ENCODE measurements at regions not wholly inside any gene's neighbourhood (a gene's known extent, or its start where the extent isn't known, plus 50 kb on each side); places are given as distances from the start of the nearest gene placed in this dataset.

DNA sequence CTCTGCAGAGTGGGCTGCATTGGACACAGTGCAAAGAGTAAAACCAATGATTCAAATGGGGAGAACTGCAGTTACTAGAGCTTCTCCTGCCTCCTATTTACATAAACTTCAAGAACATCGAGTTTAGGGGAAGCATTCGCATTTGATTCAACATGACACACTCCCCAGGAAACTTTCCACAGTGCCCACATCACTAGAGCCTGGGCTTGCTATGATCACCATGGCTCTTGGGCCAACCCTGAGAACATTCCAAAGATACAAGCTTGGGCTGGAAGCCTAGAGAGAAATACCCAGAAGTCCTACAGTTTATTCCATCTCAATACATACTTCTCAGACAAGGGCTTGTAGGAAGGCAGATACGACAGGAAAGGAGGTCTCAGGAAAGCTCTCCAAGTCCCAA is 337.9 kb downstream of the CD83 start:
- no peaks in the 10 kb centered on the region for H3K27me3 Mint-ChIP-seq
- H3K36me3 Mint-ChIP-seq: peaks cover 16% of the 10 kb centered on the region
- H3K4me1 Mint-ChIP-seq: peaks cover 0 to 8% (median 3%) of the 10 kb centered on the region in 3 donors
- no peak overlapping the region for H3K4me3 Mint-ChIP-seq
- H3K9me3 Mint-ChIP-seq: no peaks in the 10 kb centered on the region
- H3K27ac Mint-ChIP-seq: peak overlapping the region in 1 of 3 donors; percentile 9

DNA sequence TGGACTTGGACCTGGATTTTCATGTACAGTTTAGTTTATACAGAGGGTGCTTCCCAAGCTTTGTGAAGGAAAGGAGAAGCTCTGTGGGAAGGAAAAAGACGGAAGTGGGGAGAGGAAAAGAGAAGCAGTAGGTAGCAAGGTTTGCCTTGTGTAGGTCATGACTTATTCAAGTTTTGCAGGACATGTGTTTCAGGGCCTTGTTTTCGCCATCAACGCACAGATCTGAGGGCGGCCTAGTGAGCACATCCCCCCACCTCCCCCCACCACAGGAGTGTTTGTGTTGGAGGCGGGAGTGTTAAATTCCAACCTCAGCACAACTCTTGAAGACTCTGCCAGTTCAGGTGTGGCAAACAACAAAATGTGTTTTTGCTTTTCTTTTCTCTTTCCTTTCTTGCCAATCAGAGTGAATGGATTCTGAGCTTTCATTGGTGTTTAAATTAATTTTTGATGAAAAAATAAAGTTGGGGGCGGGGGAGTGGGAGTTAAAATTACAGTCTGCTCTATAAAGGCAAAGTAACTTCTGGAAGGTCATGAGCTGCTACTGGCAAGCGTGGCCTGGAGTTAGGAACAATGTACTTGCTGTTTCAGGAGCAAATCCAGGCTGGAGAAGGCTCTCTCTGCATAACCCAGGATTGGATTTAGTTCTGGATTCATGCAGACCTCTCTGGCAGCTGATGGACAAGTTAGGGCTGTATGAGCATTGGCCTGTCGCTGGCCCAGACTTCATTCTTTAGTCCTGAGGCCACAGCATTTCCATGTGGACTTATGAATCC is 338.5 kb downstream of the CD83 start:
- Mint-ChIP-seq H3K4me1 (peaks cover 0 to 8% (median 3%) of the 10 kb centered on the region in 3 donors), H3K27me3 (no peaks in the 10 kb centered on the region), H3K4me3 (no peak overlapping the region), H3K36me3 (peaks cover 18% of the 10 kb centered on the region), H3K9me3 (no peaks in the 10 kb centered on the region), H3K27ac (peak overlapping the region in 1 of 3 donors; percentile 51)

DNA sequence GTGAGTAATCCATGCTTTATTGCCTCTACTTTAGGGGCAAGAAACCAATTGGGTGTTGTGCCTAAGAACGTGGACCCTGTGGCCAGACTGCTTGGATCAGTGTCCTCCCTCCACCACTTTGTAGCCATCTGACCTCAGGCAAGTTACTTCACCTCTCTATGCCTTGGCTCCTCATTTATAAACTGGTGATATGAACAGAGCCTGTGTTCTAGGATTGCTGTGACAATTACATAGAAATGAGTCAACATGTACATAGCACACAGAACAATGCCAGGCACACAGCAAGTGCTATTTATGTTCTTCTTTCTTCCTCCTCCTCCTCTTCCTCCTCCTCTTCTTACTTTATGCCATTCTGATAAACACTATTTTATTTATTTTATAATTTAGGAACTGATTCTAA is 339.4 kb downstream of the CD83 start:
- peaks cover 0 to 8% (median 3%) of the 10 kb centered on the region in 3 donors for H3K4me1 Mint-ChIP-seq
- H3K9me3 Mint-ChIP-seq: no peaks in the 10 kb centered on the region
- peaks cover 18% of the 10 kb centered on the region for H3K36me3 Mint-ChIP-seq
- H3K27me3 Mint-ChIP-seq: no peaks in the 10 kb centered on the region
- peak overlapping the region in 2 of 3 donors; percentile 3 to 51 for H3K27ac Mint-ChIP-seq
- no peak overlapping the region for H3K4me3 Mint-ChIP-seq

DNA sequence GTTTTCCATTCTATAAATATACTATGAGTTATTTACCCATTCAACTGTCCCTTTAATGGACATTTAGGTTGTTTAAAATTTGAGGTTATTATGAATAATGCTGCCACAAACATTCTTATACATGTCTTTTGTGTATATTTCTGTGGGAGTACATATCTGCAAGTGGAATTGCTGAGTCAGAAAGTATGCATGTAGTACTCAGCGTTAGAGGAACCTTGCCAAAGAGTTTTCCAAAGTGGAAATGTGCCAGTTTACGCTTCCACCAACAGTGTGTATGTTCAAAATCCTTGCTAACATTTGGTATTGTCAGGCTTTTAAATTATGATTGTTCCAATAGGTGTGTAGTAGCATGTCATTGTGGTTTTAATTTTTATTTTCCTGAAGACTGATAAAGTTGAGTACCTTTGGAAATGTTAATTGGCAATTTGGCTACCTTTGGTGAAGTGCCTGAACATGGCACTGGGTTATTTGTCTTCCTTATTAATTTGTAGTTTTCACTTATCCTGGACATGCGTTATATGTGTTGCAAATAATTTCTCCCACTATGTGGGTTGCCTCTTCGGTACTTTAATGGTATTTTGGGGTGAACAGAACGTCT is 341.2 kb downstream of the CD83 start:
- H3K27me3 Mint-ChIP-seq: no peaks in the 10 kb centered on the region
- H3K9me3 Mint-ChIP-seq: peaks cover 0 to 4% (median 3%) of the 10 kb centered on the region in 3 donors
- no peak overlapping the region for H3K27ac Mint-ChIP-seq
- no peak overlapping the region for H3K4me3 Mint-ChIP-seq
- H3K4me1 Mint-ChIP-seq: peaks cover 0 to 3% (median 2%) of the 10 kb centered on the region in 3 donors
- H3K36me3 Mint-ChIP-seq: peaks cover 18% of the 10 kb centered on the region

DNA sequence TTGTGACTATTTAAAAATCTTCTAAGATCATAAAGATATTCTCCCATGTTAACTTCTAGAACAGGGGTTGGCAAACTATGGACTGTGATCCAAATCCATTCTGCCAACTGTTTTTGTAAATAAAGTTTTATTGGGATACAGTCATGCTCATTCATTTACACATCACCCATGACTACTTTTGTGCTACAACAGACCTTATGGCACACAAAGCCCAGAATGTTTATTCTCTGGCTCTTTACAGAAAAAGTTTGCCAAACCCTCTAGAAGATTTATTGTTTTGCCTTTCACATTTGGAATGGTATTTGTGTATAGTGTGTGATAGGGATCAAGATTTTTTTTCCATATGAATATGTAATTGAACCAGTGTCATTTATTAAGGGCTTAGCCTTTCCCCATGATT is 341.7 kb downstream of the CD83 start:
- peaks cover 0 to 3% (median 2%) of the 10 kb centered on the region in 3 donors for H3K4me1 Mint-ChIP-seq
- H3K27me3 Mint-ChIP-seq: no peaks in the 10 kb centered on the region
- no peak overlapping the region for H3K4me3 Mint-ChIP-seq
- H3K27ac Mint-ChIP-seq: no peak overlapping the region
- peaks cover 18% of the 10 kb centered on the region for H3K36me3 Mint-ChIP-seq
- peaks cover 0 to 4% (median 3%) of the 10 kb centered on the region in 3 donors for H3K9me3 Mint-ChIP-seq

DNA sequence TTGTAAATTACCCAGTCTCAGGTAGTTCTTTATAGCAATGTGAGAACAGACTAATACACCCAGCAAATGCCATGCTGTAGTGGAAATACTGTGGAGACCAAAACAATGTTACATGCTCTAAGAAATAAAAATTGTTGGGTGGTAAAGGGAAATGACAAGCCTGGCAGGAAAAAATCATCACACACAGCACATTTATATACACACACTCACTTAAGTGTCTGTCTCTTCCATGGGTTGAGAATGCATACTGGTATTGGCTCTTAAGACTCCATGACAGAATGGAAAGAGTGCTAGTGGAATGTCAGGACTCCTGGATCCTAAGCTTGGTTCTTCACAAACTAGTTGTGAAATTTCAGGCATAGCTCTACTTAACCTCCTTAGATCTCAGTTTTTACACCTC is 343.0 kb downstream of the CD83 start:
- no peak overlapping the region for H3K27ac Mint-ChIP-seq
- H3K9me3 Mint-ChIP-seq: peaks cover 0 to 4% (median 4%) of the 10 kb centered on the region in 3 donors
- no peaks in the 10 kb centered on the region for H3K27me3 Mint-ChIP-seq
- H3K4me3 Mint-ChIP-seq: no peak overlapping the region
- peaks cover 20% of the 10 kb centered on the region for H3K36me3 Mint-ChIP-seq
- H3K4me1 Mint-ChIP-seq: peaks cover 0 to 3% (median 2%) of the 10 kb centered on the region in 3 donors

DNA sequence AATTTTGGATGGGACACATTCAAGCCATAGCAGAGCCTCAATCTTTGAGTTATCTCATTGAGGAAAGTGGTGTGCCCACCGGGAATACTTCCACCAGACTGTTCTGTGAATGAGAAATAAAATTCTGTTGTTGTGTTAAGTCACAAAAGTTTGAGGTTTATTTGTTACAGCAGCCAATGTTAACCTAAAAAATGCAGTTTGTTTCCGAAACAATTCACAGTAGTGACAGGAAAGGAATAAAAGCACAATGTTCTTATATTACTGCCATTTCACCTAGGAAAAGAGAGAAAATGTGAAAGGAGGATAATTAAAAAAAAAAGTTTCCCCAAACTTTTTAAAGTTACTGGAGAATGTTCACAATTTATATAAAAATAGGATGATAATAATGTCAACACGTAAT is 344.6 kb downstream of the CD83 start:
- Mint-ChIP-seq H3K4me1 (peaks cover 0 to 3% (median 2%) of the 10 kb centered on the region in 3 donors), H3K27me3 (no peaks in the 10 kb centered on the region), H3K36me3 (peaks cover 20% of the 10 kb centered on the region), H3K27ac (no peak overlapping the region), H3K9me3 (peaks cover 0 to 4% (median 4%) of the 10 kb centered on the region in 3 donors), H3K4me3 (no peak overlapping the region)

DNA sequence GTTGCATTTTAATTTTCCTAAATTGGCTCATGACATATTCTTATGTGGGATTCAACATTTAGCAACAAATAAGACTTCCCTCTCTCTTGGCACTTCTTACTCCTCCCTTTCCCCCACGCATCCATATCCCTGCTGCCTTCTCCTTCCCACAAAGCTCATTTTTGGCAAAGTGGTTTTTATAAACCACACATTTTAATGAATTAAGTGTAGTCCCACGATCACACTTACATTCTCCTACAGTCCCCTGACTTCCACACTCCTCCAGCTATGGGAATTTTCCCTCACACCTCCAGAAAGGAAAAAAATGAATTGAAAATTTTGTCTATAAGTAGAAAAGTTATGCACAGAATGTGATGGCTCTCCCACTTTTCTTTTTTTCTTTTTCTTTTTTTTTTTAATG is 345.0 kb downstream of the CD83 start:
- no peak overlapping the region for H3K27ac Mint-ChIP-seq
- H3K9me3 Mint-ChIP-seq: peaks cover 0 to 5% (median 4%) of the 10 kb centered on the region in 3 donors
- H3K4me1 Mint-ChIP-seq: peaks cover 0 to 3% (median 2%) of the 10 kb centered on the region in 3 donors
- H3K4me3 Mint-ChIP-seq: no peak overlapping the region
- H3K27me3 Mint-ChIP-seq: no peaks in the 10 kb centered on the region
- H3K36me3 Mint-ChIP-seq: peaks cover 18% of the 10 kb centered on the region

DNA sequence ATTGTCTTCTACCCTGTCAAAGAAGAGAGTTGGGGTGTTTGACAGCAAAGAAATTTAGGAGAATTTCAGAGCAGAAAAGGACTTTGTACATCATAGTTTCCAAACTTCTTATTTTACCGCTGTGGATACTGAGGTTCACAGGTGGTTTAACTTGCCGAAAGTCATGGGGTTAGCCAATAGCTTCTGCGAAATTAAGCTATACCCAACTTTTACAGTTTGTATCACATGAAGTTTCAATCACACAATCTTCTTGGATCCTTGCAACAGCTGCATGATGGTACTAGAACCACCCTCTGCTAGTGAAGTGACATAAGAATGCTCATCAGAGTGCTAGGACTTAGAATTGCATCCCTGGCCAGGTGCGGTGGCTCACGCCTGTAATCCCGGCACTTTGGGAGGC is 345.5 kb downstream of the CD83 start:
- peaks cover 0 to 3% (median 2%) of the 10 kb centered on the region in 3 donors for H3K4me1 Mint-ChIP-seq
- no peaks in the 10 kb centered on the region for H3K27me3 Mint-ChIP-seq
- H3K9me3 Mint-ChIP-seq: peaks cover 0 to 5% (median 4%) of the 10 kb centered on the region in 3 donors
- no peak overlapping the region for H3K4me3 Mint-ChIP-seq
- H3K27ac Mint-ChIP-seq: no peak overlapping the region
- H3K36me3 Mint-ChIP-seq: peaks cover 19% of the 10 kb centered on the region

DNA sequence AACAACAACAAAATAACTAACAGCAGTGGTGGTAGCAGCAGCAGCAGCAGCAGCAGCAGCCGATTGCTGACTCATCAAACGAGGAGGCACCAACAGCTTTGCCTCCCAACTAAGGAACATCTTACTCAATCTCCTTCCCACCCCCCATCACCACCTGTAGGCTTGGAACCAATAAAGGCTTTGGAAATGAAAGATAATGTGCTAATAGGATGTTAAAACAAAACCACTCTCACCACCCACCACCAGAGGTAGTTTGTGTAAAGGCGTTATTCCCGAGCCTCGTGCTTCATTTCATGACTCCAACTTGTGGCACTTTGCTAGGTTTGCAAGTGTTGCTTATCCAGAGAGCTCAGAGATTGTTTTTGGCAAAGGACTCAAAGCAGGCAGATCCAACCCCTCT is 346.5 kb downstream of the CD83 start:
- Mint-ChIP-seq H3K36me3 (peaks cover 17% of the 10 kb centered on the region), H3K27ac (no peak overlapping the region), H3K4me1 (peaks cover 0 to 2% (median 0%) of the 10 kb centered on the region in 3 donors), H3K27me3 (no peaks in the 10 kb centered on the region), H3K9me3 (peaks cover 4 to 10% (median 10%) of the 10 kb centered on the region in 3 donors), H3K4me3 (peak overlapping the region in 1 of 4 donors; percentile 42)

DNA sequence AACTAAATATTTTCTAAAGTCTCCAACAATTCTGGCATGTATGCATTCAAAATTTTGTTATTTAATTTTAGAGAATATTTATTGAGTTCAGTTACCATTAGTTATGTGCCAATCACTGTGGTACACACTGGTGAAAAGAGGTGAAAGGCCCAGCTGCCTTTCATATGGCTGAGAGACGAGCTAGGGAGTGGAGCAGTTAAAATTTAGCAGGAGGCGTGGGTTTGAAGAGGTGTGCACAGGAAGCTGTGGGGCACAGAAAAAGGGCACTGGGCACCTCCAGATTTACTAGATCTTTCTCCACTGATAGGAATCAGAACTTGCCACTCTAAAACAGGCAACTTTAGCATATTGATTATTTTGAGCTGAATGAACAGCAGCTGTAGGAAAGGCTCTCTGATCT is 347.1 kb downstream of the CD83 start:
- Mint-ChIP-seq H3K9me3 (peaks cover 4 to 15% (median 10%) of the 10 kb centered on the region in 3 donors), H3K4me3 (no peak overlapping the region), H3K36me3 (peaks cover 16% of the 10 kb centered on the region), H3K27me3 (no peaks in the 10 kb centered on the region), H3K4me1 (peaks cover 0 to 2% (median 0%) of the 10 kb centered on the region in 3 donors), H3K27ac (no peak overlapping the region)

DNA sequence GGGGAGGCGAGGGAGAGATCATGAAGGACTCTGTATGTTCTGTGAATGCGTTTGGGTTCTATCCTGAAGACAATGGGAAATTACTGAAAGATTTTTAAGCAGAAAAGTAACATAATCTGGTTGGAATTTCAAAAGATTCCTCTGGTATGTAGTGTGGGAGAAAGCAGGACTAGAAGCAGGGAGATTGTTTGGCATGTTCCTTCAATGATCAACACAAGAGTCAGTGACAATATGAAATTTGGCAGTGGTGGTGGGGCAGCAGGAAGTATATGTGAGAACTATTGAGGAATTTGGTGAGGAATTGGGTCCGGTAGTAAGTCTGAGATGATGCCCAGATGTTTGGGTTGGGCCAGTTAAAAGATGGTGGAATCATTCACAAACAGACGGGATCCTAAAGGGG is 348.7 kb downstream of the CD83 start:
- Mint-ChIP-seq H3K4me3 (no peak overlapping the region), H3K9me3 (peaks cover 4 to 15% (median 10%) of the 10 kb centered on the region in 3 donors)

DNA sequence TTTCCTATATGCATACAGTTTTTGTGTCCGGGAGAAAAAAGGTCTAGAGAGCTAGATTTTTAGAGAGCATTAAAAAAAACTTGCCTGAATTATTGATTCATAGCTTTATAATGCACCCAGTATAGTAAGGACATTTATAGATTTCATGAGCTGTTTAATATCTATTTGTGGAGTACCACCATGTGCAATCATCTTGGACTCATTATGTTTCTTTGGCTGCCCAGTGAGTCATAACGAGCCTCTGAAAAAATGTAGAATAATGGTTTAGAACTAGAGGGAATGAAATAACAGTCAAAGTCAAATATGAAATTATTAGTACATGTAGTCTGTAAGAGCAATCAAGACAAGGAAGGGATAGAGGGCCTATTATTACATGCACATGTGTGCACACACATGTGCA is 350.0 kb downstream of the CD83 start:
- Mint-ChIP-seq H3K4me1 (peaks cover 0 to 2% (median 0%) of the 10 kb centered on the region in 3 donors), H3K9me3 (peaks cover 4 to 12% (median 9%) of the 10 kb centered on the region in 3 donors), H3K4me3 (no peak overlapping the region), H3K27ac (no peak overlapping the region), H3K27me3 (no peaks in the 10 kb centered on the region), H3K36me3 (peaks cover 15% of the 10 kb centered on the region)

More for the DNA sequence above, 348.7 kb downstream of the CD83 start:
- Mint-ChIP-seq H3K4me1 (peaks cover 0 to 2% (median 0%) of the 10 kb centered on the region in 3 donors), H3K27me3 (no peaks in the 10 kb centered on the region), H3K36me3 (peaks cover 14% of the 10 kb centered on the region), H3K27ac (no peak overlapping the region)

DNA sequence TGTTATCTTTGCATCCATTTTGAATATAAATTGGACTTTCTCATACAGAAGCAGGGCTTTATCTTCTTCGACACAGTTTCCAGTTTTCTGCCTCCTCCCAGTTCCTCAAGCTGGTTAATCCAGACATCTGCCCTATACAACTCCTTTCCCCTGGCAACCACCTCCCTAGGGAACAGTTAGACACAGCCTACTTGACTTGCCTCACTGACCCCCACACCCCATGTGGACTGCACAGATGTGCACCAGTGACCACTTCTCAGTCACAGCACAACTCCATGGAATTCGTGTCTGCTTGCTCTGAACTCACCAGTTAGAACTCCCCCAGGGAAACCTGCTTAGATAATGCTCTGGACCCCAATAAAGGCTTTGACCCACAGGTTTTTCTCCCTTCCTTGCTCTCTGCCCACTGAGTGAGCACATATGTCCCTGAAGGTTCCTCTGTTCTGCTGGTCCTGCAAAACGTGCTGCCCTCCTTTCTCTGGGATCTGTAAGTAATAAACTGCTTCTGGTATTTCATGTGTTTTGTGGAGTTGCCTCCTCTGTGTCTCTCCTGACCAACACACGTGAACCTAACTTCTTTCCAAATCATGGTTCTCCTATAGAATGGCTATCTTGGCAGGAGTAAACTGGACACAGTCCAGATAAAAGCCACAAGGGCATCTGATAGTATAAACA is 351.2 kb downstream of the CD83 start:
- peaks cover 0 to 4% (median 2%) of the 10 kb centered on the region in 3 donors for H3K4me1 Mint-ChIP-seq
- peaks cover 15% of the 10 kb centered on the region for H3K36me3 Mint-ChIP-seq
- H3K4me3 Mint-ChIP-seq: no peak overlapping the region
- H3K27me3 Mint-ChIP-seq: no peaks in the 10 kb centered on the region
- H3K27ac Mint-ChIP-seq: no peak overlapping the region
- peaks cover 4 to 11% (median 9%) of the 10 kb centered on the region in 3 donors for H3K9me3 Mint-ChIP-seq

DNA sequence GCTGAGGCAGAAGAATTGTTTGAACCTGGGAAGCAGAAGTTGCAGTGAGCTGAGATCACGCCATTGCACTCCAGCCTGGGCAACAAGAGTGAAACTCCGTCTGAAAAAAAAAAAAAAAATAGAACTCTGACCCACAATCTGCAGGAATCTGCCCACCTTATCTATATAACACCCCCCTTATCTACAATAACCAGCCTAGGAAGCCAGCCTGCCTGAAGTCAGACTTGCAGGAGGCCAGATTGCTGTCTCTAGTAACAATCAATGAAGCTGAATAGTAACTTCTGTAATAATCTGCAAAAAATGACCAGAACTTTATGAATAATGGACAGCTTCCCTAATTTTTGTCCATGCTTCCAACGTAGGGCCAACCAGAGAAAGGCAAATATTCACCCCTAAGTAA is 352.5 kb downstream of the CD83 start:
- Mint-ChIP-seq H3K4me1 (peaks cover 3 to 7% (median 6%) of the 10 kb centered on the region in 3 donors), H3K27me3 (no peaks in the 10 kb centered on the region), H3K4me3 (no peak overlapping the region), H3K36me3 (peaks cover 15% of the 10 kb centered on the region), H3K9me3 (peaks cover 4 to 11% (median 8%) of the 10 kb centered on the region in 3 donors), H3K27ac (no peak overlapping the region)

Data from IgD-negative memory B cell (primary cell).